Right ventricle myocardium superior (tissue), 1 donor: ENCODE measurements at regions not wholly inside any gene's neighbourhood (a gene's known extent, or its start where the extent isn't known, plus 50 kb on each side); places are given as distances from the start of the nearest gene placed in this dataset.

Source experiments
- ATAC-seq: fragments of 200-7000 bp; cut with Tn5 transposase; one replicate; pipeline ENCODE4 v1.9.1; 2020; ENCODE audit warnings: mild to moderate bottlenecking; ENCODE audit not compliant: poor library complexity
- DNase-seq: peaks from one replicate; pipeline ENCODE4 v3.0.0-alpha.2; 2020
- intact Hi-C: fragments of 100-400 bp; cut with DNase I; formaldehyde crosslinking; loops from one replicate; pipeline ENCODE4 v1.11.2; 2022
- donor health status: DM: no; HTN: yes; CAD: no; lungs with severe emphysema.

DNA sequence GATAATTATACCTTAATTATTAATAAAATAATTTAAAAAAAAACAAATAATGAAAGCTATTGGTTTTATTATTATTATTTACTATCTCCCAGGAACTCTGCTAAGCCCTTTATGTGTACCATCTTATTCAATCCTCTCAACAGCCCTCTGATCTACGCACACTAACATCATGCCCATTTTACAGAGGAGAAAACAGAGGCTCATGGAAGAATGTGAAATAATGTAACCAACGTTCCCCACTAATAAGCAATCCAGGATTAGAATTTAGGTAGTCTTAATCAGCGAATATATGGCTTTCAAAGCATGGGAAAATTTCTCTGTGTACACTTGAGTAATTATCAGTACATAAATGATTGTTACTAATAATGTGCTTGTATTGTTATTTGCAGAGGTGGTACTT lies 89.0 kb downstream of the MAFB start:
- no peak for ATAC-seq
- intact Hi-C loops, result no loop called here
- DNase-seq, result no peak

DNA sequence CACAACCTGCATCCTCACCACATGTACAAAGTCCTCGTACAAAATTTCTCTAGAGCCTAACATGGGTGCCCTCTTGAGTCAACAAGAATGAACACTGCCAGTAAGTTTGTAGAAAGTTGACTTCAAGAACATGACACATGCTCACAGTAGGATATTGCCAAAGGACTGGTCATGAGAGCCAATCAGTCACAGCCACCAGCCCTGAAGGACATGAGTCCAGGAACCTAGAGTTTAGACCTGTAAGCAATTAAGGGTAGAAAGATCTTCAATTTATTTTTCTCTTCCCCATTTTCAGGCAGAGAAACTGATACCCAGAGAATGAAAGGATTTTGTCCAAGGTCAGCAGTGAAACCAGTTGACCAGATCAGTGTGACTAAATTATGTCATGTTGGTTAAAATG lies 96.1 kb downstream of the MAFB start:
- no peak for DNase-seq
- intact Hi-C loops, result no loop called here
- ATAC-seq, result no peak

DNA sequence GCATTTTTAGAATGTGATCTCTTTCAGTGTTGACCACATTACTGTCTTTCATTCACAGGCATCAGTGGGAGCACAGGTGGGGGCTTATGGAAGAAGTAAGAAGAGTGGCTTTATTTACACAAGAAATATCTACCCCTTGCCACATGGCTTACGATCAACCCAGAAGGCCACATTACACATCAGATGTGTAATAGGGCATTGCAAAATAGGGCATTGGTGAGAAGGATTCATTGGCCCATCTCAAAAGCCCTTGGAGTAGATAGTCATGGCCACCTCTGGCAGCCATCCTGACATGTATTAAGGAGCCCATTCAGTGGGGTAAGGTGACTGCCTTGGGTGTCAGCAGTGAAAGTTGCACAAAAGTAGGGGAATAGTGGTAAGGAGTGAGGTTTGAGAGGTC lies 97.5 kb downstream of the MAFB start:
- intact Hi-C loops, result no loop called here
- no peak for ATAC-seq
- DNase-seq, result no peak

DNA sequence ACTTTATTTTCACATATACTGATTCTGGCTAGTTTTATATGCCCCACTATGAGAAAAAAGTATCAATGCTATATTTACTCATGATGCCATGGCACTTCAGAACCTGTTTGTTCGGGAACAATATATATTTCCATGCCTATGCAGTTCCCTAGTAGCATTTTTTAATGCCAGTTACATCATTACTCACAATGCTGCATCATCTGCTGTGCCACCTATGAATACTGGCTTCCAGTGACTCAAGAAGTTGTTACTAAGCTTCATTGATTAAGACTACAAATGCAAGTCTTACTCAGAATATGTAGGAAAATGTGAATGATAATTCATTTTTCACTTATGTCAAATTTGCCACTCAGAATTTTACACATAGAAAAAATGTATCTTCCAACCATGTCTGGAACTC lies 97.9 kb downstream of the MAFB start:
- intact Hi-C loops, result no loop called here
- ATAC-seq (no peak), DNase-seq (no peak)

DNA sequence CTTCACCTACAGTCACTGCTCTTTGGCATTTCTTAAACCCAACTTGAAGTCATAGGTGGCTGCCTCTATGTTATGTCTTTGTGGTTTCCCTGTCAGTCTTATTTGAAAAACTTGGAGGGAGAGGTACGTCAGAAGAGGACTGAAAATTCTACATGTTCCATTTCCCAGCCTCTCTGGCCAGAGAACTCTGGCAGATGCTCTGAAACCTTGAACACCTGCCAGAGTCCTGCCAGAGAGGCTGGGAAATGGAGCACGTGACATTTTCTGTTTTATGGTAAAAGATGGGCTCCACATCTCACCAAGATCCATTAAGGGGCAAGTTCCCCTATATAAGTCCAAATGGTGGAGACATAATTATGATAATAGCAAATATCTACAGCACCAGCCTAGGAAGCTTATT lies 99.5 kb downstream of the MAFB start:
- intact Hi-C loops, result no loop called here
- DNase-seq (no peak), ATAC-seq (no peak)

DNA sequence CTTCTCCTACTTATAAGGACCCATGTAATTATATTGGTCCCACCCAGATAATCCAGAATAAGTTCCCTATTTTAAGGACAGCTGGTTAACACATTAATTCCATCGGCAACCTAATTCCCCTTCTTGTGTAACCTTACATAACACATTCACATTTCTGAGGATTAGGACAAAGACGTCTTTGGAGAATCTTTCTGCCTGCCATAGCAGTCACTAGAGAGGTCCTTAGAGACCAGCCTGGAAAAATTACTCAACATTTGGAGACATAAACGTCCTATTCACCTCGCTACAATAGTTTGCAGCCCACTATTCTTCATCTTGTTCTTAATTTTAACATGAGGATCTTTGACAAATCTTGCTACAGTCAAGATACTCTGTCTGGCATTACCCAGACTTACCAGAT lies 100.1 kb downstream of the MAFB start:
- intact Hi-C loops, result no loop called here
- DNase-seq (no peak), ATAC-seq (peak; percentile 55)

DNA sequence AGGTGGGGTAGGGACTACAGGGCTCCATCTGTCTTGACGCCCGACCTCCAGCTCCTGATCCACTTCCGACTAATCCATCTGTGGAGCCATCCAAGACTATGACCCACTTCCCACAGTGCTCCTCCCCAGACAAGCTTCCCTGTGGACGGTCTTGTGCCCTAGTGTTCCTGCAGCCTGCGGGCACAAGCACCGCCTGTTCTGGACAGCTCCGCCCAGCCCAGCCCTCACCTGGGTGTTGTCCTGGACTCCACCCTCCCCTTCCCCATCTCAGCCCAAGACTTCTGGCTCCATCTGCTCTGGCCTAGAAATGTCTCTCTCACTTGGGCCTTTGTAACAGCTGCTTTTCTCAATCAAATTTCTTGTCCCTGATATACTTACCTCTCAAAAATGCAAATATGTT lies 102.0 kb downstream of the MAFB start:
- no peak for ATAC-seq
- intact Hi-C loops, result no loop called here

DNA sequence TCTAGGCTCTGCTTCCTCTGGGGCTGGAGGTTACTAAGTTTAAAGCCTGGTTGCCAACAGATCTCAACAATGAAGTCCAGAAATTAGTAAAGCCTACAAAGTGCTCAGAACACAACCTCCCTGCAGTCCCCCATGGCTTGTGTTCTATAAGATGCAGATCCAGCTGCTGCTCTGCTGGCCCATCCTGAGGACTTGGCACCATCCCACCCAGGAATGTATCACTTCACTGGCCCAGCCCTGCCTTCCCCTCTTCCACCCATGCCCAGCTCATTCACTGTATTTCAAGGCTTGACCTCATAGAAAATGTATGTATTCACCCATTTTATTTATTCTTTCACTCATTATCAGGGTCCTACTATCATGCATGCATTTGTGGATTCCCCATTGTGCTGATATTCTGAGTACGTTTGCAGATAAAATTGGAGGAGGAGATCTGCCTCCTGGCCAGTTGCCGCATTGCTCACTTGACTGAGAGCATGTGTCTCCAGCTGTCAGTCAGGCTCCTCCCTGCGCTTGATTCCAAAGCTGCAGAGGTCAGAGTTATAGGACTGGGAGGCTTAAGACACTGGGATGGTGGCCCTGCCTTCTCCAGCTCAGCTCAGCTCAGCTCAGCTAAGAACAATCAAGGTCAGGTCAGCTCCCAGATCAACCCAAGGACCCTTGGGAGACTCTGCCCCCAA lies 104.8 kb downstream of the MAFB start:
- intact Hi-C loops, result no loop called here
- DNase-seq (peak; percentile 73), ATAC-seq (peak; percentile 72)

More for the DNA sequence above, 102.0 kb downstream of the MAFB start:
- DNase-seq, result no peak

DNA sequence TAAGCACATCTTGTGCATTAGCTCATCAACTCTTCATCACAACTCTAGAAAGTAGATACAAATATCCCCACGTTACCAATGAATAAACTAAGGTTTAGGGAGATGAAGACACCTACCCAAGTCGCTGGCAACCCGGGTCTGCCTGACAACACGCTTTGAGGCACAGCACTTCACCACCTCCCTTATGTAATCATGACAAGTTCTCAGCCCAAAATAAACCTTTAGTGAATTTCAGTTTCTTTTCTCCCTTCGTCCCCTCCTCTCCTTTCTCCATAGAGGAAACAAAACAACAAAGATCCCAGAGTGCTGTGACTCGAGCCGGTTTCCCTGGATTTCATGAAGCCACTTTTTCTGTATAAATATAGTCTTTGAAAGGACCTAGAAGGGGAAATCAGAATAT lies 105.4 kb downstream of the MAFB start:
- DNase-seq (no peak), ATAC-seq (peak; percentile 11)
- intact Hi-C loops, result no loop called here

DNA sequence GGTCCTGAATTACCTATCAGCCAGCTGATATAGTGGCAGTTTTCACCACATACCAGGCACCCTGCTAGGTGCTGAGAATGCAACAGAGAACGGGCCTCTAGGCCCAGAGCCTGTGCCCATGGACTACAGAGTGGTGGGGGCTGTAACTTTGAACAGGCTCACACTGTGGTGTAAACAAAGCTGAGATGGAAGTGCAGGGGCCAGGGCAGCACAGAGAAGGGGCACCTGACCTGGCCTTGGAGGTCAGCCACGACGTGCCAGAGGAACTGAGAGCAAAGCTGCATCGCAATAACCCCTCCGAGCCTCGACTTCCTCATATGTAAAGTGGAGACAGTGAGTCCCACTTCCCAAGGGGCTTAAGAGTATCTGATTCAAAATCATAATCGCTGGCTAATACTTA lies 105.8 kb downstream of the MAFB start:
- peak; percentile 31 for ATAC-seq
- intact Hi-C loops, result no loop called here
- no peak for DNase-seq

DNA sequence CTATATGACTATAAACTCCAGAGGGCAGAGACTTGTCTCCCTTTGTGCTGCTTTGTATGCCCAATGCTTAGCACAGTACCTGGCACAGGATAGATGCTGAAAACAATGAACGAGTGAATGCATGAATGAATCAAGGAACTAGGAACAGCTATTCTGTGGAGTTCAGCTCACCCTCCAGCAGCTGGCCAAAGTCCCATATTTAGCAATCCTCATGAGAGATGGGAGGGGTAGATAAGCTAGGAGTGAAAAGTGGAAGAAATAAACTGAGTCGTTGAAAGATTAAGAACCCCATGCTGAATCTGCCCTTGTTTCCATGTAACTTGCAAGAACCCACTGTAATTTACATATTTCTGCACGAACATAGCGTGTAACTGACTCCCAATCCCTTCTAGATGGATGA lies 106.5 kb downstream of the MAFB start:
- intact Hi-C loops, result no loop called here
- DNase-seq, result no peak
- ATAC-seq, result peak; percentile 69

DNA sequence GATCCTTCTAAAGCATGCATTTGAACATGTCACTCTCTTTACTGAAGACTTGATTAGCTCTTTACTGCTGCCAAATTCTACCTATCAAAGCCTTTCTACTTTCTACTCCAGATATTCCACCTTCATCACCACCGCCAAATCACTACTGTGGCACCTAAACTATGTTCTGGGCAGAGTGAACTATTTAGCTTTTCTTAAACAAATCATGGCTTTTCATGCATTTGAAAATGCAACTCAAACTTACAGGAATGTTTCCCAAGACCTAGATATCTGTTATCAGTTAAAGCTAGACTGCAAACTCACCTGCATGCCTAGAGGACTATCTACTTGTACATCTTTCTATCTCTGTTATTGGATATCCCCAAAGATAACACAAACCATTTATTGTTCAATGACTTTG lies 109.3 kb downstream of the MAFB start:
- DNase-seq, result no peak
- intact Hi-C loops, result no loop called here
- no peak for ATAC-seq

DNA sequence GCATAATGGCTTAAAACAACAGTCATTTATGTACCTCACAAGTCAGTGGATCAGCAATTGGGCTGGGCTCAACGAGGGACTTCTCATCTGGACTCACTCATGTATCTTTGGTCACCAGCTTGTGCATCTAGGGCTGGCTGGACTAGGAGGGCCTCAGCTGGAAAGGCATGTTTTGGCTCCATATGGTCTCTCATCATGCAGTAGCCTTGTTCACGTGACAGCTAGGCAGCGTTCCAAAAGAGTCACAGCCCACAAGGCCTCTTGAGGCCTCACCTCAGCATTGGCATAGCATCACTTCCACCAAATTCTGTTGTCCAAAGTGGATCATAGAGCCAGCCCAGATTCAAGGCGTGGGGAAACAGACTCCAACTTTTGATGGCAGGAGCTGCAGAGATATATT lies 110.1 kb downstream of the MAFB start:
- ATAC-seq, result no peak
- intact Hi-C loops, result no loop called here
- no peak for DNase-seq

DNA sequence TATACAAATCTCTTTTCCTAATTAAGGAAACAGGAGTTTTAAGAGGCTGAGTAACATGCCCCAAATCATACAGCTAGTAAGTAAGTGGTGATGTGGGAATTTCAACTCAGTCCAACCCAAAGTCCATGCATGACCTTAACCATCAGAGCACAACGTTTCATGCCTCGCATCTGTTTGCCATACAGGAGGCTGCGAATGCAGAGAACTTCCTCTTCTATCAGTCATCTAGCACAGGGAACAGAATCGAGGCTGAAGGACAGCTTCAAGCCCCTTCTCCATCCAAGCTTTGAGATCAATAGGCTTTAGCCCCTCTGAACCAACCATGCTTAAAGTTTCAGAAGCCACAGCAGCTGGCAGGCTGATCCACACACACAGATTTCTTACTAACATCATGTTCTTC lies 113.2 kb downstream of the MAFB start:
- DNase-seq, result no peak
- intact Hi-C loops, result no loop called here
- ATAC-seq, result no peak

DNA sequence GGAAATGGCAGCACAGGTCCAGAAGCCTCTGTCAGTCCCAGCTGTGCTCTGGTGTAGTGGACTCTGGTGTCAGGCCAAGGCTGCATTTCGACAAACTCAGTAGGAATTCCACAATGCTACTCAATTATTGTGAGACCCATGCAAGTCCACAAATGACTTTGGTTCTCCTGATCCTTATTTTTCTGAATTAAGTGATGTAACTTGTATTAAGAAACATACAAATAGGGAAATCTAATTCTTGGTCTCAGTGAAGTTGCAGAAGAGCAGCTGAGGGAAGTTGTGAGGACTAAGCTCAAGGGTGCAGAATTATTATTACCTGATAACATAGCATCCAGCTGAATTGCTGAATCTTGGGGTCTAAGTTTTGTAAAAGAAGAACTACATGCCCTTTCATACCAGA lies 116.8 kb downstream of the MAFB start:
- DNase-seq (no peak), ATAC-seq (no peak)
- intact Hi-C loops, result no loop called here

DNA sequence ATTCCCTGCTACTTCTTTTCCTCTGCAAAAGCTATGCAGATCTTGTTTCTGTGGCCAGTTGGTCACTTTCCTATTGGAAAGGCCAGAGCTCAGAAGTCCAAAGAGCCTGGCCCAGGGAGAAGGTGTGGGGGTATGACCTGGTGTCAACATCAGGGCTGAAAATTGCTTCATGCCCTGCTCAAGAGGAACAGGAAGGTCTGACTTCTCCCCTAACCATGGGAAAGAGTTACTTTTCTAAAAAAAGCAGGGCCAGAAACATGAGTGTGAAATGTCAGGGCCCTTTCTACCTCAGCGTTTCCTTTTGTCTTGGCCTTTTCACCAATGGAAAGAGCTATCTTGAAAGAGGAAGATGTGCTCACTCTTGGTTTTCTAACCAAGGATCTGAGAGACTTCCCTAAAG lies 117.4 kb downstream of the MAFB start:
- intact Hi-C loops, result no loop called here

DNA sequence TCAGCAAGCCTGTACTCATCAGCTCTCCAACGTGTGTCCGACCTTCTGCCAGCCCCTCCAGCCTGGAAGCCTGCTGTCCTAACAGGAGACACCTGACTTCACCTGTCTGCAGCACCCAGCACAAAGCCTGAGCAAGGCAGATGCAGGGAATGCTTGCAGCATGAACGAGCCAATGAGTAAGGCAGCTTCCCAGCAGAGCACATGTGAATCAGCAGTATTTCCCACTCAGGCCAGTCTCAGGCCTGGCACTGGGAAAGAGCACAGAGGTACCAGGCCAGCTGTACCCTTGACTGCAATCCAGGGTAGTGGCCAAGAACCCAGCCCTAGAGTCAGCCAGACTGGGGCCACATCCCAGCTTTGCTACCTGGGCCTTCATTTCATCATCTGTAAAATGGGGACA lies 120.8 kb downstream of the MAFB start:
- intact Hi-C loops, result no loop called here
- ATAC-seq (no peak), DNase-seq (no peak)

More for the DNA sequence above, 117.4 kb downstream of the MAFB start:
- no peak for DNase-seq
- peak; percentile 59 for ATAC-seq

DNA sequence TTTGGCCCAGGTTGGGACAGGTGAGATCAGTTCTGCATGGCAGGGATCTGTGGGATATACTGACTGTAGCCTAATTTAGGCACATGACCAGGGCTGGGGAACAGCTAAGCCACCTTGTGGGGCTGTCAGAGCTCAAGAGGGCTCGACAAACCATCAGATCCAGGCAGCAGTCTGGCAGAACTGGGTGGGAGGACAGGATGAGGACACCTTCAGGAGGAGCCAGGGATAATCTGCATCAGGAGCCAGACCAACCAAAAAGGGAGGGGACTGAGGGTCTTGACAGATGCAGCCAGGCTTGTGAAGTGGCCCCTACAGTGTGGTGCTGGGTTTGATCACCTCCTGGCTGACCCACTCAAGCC lies 123.4 kb downstream of the MAFB start:
- intact Hi-C loops, result no loop called here

DNA sequence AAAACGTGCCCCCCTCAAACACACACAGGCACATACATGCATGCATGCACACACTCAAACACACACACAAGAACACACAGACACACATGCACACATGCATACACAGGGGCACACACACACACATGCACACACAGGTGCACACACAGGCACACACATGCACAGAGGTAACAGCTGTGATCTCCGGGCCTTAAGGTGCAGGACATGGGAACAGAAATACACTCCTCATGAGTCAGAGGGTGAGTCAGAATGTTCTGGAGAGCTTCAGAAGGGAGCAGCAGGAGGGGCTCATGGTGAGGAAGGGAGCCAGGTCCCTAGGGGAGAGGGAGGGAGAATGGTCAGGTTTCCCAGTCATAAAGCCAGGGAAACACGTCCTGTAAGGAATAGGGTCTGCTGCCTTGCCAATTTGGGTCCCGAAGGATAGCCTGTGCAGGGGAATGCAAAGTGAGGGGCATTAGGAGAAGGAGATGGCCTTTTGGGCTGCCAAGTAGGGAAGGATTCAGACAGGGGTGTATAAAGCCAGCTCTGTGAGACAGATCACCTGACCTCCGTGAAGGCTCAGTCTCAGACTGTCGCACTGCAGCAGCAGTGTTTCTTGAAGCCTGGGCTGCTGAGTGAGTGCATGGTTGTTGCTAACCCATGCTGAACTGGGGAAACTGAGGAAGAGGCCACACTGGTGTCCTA lies 123.9 kb downstream of the MAFB start:
- intact Hi-C loops, result no loop called here
- DNase-seq (no peak), ATAC-seq (peak; percentile 43)

More for the DNA sequence above, 123.4 kb downstream of the MAFB start:
- ATAC-seq, result no peak
- DNase-seq, result no peak

DNA sequence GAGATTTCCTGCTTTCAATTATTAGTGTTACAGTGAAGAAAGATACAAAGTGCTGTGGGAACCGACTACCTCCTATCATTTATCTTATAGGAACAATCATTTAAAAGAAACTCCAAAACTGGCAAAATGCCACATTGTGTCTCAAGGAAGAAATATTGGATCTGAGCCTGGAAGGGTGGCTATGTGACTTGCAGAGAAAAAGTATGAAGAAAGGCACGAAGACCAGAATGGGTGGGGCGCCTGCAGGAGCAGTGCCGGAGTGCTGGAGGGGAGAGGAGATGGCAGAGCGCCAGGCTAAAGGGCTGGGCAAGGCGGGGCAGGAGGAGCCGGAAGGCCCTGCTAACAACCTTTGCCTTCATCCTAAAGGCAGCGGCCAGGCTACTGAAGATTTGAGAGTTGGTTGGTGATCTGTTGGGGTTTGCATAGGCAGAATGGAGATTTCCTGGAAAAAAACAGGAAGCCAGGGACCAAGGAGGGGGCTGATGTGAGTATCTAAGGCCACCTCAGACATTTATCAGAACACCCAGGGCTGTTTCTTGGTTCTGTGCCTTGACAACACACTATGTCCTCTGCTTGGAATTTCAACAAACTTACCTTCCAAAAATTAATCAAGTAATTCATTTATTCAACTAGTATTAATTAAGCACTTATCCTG lies 125.6 kb downstream of the MAFB start:
- DNase-seq, result peak; percentile 53
- peak; percentile 41 for ATAC-seq
- intact Hi-C loops, result no loop called here
